ENCODE measurements at regions not wholly inside any gene's neighbourhood (a gene's known extent, or its start where the extent isn't known, plus 50 kb on each side); places are given as distances from the start of the nearest gene placed in this dataset.
A peak's percentile ranks its signal among the peaks of the same experiment; 100 is the strongest.

GRCh38 chr5:89127191-89127590, 244.2 kb upstream of the MEF2C start:
- H3K27ac ChIP-seq = no peak overlapping the region
- no peak overlapping the region for H3K4me3 ChIP-seq
- DNase-seq (no peak), ATAC-seq (no peak)
- 82% methylated on average over 3 of the region's 3 CpGs for WGBS (ENCODE audit: insufficient coverage, low coverage, low lambda C conversion rate, missing lambda C conversion rate)
- no peaks in the 10 kb centered on the region for H3K36me3 ChIP-seq
- TF ChIP-seq POLR2A (IDR thresholded peaks at IDR 0.05) = no peak
- TF ChIP-seq, protein P1, sequence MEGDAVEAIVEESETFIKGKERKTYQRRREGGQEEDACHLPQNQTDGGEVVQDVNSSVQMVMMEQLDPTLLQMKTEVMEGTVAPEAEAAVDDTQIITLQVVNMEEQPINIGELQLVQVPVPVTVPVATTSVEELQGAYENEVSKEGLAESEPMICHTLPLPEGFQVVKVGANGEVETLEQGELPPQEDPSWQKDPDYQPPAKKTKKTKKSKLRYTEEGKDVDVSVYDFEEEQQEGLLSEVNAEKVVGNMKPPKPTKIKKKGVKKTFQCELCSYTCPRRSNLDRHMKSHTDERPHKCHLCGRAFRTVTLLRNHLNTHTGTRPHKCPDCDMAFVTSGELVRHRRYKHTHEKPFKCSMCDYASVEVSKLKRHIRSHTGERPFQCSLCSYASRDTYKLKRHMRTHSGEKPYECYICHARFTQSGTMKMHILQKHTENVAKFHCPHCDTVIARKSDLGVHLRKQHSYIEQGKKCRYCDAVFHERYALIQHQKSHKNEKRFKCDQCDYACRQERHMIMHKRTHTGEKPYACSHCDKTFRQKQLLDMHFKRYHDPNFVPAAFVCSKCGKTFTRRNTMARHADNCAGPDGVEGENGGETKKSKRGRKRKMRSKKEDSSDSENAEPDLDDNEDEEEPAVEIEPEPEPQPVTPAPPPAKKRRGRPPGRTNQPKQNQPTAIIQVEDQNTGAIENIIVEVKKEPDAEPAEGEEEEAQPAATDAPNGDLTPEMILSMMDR (IDR thresholded peaks at IDR 0.05) = no peak
- intact Hi-C loops (cut with DNase I) = no loop called here
- no peaks in the 10 kb centered on the region for H3K9me3 ChIP-seq
- H3K27me3 ChIP-seq = no peaks in the 10 kb centered on the region
- H3K4me1 ChIP-seq = no peaks in the 10 kb centered on the region

GRCh38 chr5:89125372-89125771, 242.4 kb upstream of the MEF2C start:
- intact Hi-C loops (cut with DNase I) = no loop called here
- ATAC-seq = no peak

DNA sequence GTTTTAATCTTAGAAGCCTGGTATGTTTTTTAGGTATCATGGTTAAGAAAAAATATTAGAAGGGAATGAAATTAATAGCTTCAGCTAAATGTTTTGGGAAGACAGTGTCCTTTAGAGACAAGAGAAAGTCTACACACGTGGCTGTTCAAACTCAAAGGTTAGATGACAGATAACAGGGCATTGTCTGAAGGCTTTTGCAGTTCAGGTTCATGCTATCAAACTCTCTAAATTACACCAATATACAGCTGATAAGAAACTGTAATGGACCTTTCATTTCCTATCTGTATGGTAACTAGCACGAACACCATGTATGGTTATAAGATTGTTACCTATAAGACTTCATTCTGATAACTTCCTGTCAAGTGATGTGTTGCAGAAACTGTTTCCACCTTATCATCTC, 240.6 kb upstream of the MEF2C start:
- intact Hi-C loops (cut with DNase I) = no loop called here
- Histone ChIP-seq H3K9me3 (no peaks in the 10 kb centered on the region), H3K27me3 (no peaks in the 10 kb centered on the region), H3K4me1 (peaks cover 0 to 5% (median 0%) of the 10 kb centered on the region in 4 donors), H3K4me3 (no peak overlapping the region), H3K36me3 (no peaks in the 10 kb centered on the region), H3K27ac (no peak overlapping the region)
- DNase-seq (no peak), ATAC-seq (no peak)
- WGBS (ENCODE audit: insufficient coverage, low coverage, low lambda C conversion rate, missing lambda C conversion rate) = 57% methylated on average over 2 of the region's 2 CpGs
- TF ChIP-seq, protein P1 (IDR thresholded peaks at IDR 0.05) = no peak
- no peak for TF ChIP-seq POLR2A (IDR thresholded peaks at IDR 0.05)

More at GRCh38 chr5:89125372-89125771, 242.4 kb upstream of the MEF2C start:
- DNase-seq = no peak
- TF ChIP-seq, protein P1 (IDR thresholded peaks at IDR 0.05) = no peak
- TF ChIP-seq POLR2A (IDR thresholded peaks at IDR 0.05) = no peak
- H3K36me3 ChIP-seq = no peaks in the 10 kb centered on the region
- H3K9me3 ChIP-seq = no peaks in the 10 kb centered on the region
- 100% methylated on average over 1 of the region's 2 CpGs for WGBS (ENCODE audit: insufficient coverage, low coverage, low lambda C conversion rate, missing lambda C conversion rate)
- H3K27ac ChIP-seq = no peak overlapping the region
- H3K4me3 ChIP-seq = no peak overlapping the region
- no peaks in the 10 kb centered on the region for H3K27me3 ChIP-seq
- H3K4me1 ChIP-seq = peaks cover 0 to 5% (median 0%) of the 10 kb centered on the region in 4 donors

DNA sequence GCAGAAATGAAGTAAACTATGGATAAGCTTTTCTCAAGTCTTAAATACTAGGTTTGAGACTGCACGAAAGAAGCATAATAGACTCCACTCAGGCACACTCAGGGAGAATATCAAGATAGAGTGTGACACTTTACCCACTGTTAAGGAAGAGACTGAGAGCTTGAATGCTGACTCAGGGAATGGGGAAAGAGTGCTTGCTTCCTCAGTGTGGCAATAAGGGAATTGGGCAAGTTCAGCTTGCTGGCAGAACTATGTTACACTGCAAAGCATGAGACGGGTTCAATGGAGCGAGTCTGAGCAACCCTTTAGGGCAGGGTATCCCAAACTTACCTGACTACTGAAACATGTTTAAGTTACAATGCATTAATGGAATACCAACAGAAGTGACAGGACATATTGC, 237.7 kb upstream of the MEF2C start:
- H3K27ac ChIP-seq = no peak overlapping the region
- peaks cover 0 to 20% (median 2%) of the 10 kb centered on the region in 4 donors for H3K4me1 ChIP-seq
- 46% methylated on average over 3 of the region's 3 CpGs for WGBS (ENCODE audit: insufficient coverage, low coverage, low lambda C conversion rate, missing lambda C conversion rate)
- no peaks in the 10 kb centered on the region for H3K27me3 ChIP-seq
- TF ChIP-seq, protein P1 (IDR thresholded peaks at IDR 0.05) = no peak
- TF ChIP-seq POLR2A (IDR thresholded peaks at IDR 0.05) = no peak
- no peak overlapping the region for H3K4me3 ChIP-seq
- peak; percentile 69 to 89 (median 73) for ATAC-seq
- H3K36me3 ChIP-seq = no peaks in the 10 kb centered on the region
- intact Hi-C loops (cut with DNase I) = no loop called here
- peak in 2 of 3 donors; percentile 13 to 55 for DNase-seq
- no peaks in the 10 kb centered on the region for H3K9me3 ChIP-seq
